H1 (cell line): ENCODE measurements at regions not wholly inside any gene's neighbourhood (a gene's known extent, or its start where the extent isn't known, plus 50 kb on each side); places are given as distances from the start of the nearest gene placed in this dataset.

ENCODE experiments used
- ASH2L ChIP-seq: fragments of 200-600, 300-600 bp; sonication (generic); IDR thresholded peaks from one replicate; pipeline ENCODE4 v1.7.1; 2017; ENCODE audit warnings: low read length
- ATF2 ChIP-seq: IDR thresholded peaks from 2 replicates; pipeline ENCODE4 v1.6.1; 2012; ENCODE audit warnings: low read length, inconsistent platforms
- SAP30 ChIP-seq: fragments of 300-600 bp; sonication (generic); IDR thresholded peaks from 2 replicates; pipeline ENCODE4 v1.7.1; 2012; ENCODE audit warnings: low read length, moderate library complexity, mild to moderate bottlenecking, inconsistent platforms; ENCODE audit not compliant: insufficient read depth, insufficient replicate concordance
- SUZ12 ChIP-seq: fragments of 200-600 bp; sonication (generic); IDR thresholded peaks from 2 replicates; pipeline ENCODE4 v1.6.1; 2012; ENCODE audit warnings: mild to moderate bottlenecking, inconsistent platforms, low read length, moderate library complexity, mixed read lengths
- ZNF274 ChIP-seq: IDR thresholded peaks from 2 replicates; pipeline ENCODE4 v1.7.0; 2012; ENCODE audit warnings: low read length, borderline replicate concordance; ENCODE audit errors: extremely low read depth

GRCh38 chr11:70742553-70743291 lies 344.4 kb downstream of the CTTN start (continued):
- TF ChIP-seq SUZ12 (no peak), ATF2 (no peak), ZNF274 (no peak), SAP30 (no peak), ASH2L (peak; percentile 33)
- TF ChIP-seq, all 59 proteins: peak for 5
